ES-I3 (cell line): ENCODE measurements at regions not wholly inside any gene's neighbourhood (a gene's known extent, or its start where the extent isn't known, plus 50 kb on each side); places are given as distances from the start of the nearest gene placed in this dataset.
"Not testable (repeated sequence)": the region's sequence is repeated elsewhere in the genome, so short reads cannot be mapped to it uniquely, and the experiment has no call there.

ENCODE experiments used
- H3K36me3 ChIP-seq: 2 replicates; pipeline ENCODE4 v1.6.1; 2013; ENCODE audit warnings: mild to moderate bottlenecking, low read length, control low read depth, moderate library complexity; ENCODE audit not compliant: insufficient read depth
- H3K4me1 ChIP-seq: 2 replicates; pipeline ENCODE4 v1.6.1; 2013; ENCODE audit warnings: mild to moderate bottlenecking, control low read depth, low read length; ENCODE audit not compliant: insufficient read depth
- H3K9ac ChIP-seq: 2 replicates; pipeline ENCODE4 v1.6.1; 2013; ENCODE audit warnings: low read depth, mild to moderate bottlenecking, low read length, moderate library complexity
- H3K9me3 ChIP-seq: 2 replicates; pipeline ENCODE4 v1.6.1; 2013; ENCODE audit warnings: mild to moderate bottlenecking, low read length, moderate library complexity; ENCODE audit not compliant: control insufficient read depth, insufficient read depth

GRCh38 chr1:61028136-61028535, 54.2 kb upstream of the NFIA start:
- H3K4me1 ChIP-seq: no peaks in the 10 kb centered on the region

DNA sequence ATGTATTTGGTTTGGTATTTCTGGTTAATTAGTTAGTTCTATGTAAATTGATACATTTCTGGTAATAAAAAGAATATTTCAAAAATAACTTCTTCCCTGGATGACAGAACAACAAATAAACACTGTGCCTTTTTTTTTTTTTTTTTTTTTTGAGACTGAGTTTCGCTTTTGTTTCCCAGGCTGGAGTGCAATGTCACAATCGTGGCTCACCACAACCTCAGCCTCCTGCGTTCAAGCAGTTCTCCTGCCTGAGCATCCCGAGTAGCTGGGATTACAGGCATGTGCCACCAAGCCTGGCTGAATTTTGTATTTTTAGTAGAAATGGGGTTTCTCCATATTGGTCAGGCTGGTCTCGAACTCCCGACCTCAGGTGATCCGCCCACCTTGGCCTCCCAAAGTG, 64.3 kb upstream of the NFIA start:
- H3K4me1 ChIP-seq, H3K36me3 ChIP-seq, H3K9ac ChIP-seq, H3K9me3 ChIP-seq: not testable (repeated sequence)

More at GRCh38 chr1:61028136-61028535, 54.2 kb upstream of the NFIA start:
- H3K9ac ChIP-seq: no peak overlapping the region
- H3K9me3 ChIP-seq: no peaks in the 10 kb centered on the region
- H3K36me3 ChIP-seq: no peaks in the 10 kb centered on the region

GRCh38 chr1:61017651-61018050, 64.7 kb upstream of the NFIA start:
- Histone ChIP-seq H3K4me1 (0 out of 2 replicates have a peak, but pooled peaks cover 9% of the 10 kb centered on the region), H3K36me3 (no peaks in the 10 kb centered on the region), H3K9me3 (no peaks in the 10 kb centered on the region), H3K9ac (no peak overlapping the region)

GRCh38 chr1:61013946-61014667, 68.3 kb upstream of the NFIA start:
- Histone ChIP-seq H3K4me1 (peaks cover 14% of the 10 kb centered on the region; the same call in 1 of the 2 replicates), H3K9ac (no peak overlapping the region), H3K36me3 (no peaks in the 10 kb centered on the region), H3K9me3 (no peaks in the 10 kb centered on the region)

- no peaks in the 10 kb centered on the region for H3K9me3 ChIP-seq
- peaks cover 14% of the 10 kb centered on the region; the same call in 1 of the 2 replicates for H3K4me1 ChIP-seq
- no peaks in the 10 kb centered on the region for H3K36me3 ChIP-seq
- H3K9ac ChIP-seq: no peak overlapping the region
Observed at GRCh38 chr1:61013189-61013945, 69.0 kb upstream of the NFIA start.

GRCh38 chr1:61012341-61012761, 70.0 kb upstream of the NFIA start:
- peaks cover 18% of the 10 kb centered on the region for H3K4me1 ChIP-seq
- no peaks in the 10 kb centered on the region for H3K36me3 ChIP-seq
- no peak overlapping the region for H3K9ac ChIP-seq
- no peaks in the 10 kb centered on the region for H3K9me3 ChIP-seq

- H3K9ac ChIP-seq: no peak overlapping the region
- H3K4me1 ChIP-seq: peaks cover 22% of the 10 kb centered on the region
- no peaks in the 10 kb centered on the region for H3K9me3 ChIP-seq
- H3K36me3 ChIP-seq: no peaks in the 10 kb centered on the region
Observed at GRCh38 chr1:61011561-61012263, 70.6 kb upstream of the NFIA start.

- Histone ChIP-seq H3K9me3 (no peaks in the 10 kb centered on the region), H3K9ac (no peak overlapping the region), H3K36me3 (no peaks in the 10 kb centered on the region), H3K4me1 (peaks cover 34% of the 10 kb centered on the region)
Observed at GRCh38 chr1:61007534-61008364, 74.6 kb upstream of the NFIA start.

GRCh38 chr1:61005614-61006580, 76.5 kb upstream of the NFIA start:
- Histone ChIP-seq H3K36me3 (no peaks in the 10 kb centered on the region), H3K9me3 (no peaks in the 10 kb centered on the region), H3K9ac (no peak overlapping the region; the same call in none of the 2 replicates), H3K4me1 (peaks cover 28% of the 10 kb centered on the region)

DNA sequence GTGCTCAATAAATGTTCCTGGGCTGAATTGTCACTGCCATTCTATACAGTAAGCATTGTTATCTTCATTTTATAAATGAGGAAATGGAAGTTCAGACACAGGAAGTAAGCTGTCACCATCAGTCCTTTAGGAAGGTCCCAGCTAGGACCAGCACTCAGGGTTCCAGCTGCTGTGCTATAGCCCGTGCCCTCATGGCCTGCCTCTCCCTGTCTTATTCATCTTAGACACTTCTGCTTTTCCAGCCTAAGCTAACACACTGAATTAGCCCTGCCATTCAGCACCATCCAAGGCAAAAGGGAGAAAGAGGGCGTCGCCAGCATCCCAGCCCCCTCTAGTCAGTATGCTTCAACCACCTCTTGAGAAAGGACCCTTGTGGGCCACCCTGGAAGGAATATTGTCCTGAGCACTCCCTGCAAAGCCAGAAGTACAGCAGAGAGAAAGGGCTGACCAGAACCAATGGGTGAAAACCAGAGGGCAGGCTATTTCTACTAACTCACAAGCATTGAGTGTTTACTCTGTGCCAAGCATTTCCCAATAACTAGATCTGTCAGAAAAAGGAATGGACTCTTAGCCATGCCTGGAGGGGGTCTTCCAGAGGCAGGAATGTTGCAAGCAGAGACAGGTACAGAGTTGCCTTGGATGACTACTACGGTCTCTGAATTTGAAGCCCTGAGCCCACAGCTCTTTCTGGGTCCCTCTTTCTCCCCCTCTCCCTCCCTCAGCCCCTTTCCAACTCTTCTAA, 77.9 kb upstream of the NFIA start:
- peaks cover 28% of the 10 kb centered on the region for H3K4me1 ChIP-seq
- H3K9ac ChIP-seq: no peak overlapping the region
- no peaks in the 10 kb centered on the region for H3K9me3 ChIP-seq
- H3K36me3 ChIP-seq: no peaks in the 10 kb centered on the region

GRCh38 chr1:61000327-61000726, 82.0 kb upstream of the NFIA start:
- Histone ChIP-seq H3K36me3 (no peaks in the 10 kb centered on the region), H3K4me1 (peaks cover 11% of the 10 kb centered on the region; the same call in 1 of the 2 replicates), H3K9me3 (no peaks in the 10 kb centered on the region), H3K9ac (no peak overlapping the region)

DNA sequence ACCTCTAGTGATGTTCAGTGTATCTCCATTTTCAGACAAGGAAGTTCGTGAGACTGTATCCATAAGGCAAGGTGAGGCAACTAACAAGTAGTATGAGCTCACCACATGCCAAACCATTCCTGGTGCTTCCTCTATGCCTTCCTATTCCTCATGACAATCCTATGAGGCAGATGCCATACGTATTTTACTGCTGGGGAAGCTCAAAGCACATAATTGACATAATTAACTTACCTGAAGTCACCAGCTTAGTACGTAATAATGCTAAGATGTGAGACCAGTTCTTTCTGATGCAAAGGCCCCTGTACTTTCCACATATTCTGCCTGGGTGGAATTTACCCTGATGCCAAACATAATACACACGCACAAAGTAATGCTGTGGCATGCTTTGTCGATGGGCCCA, 83.6 kb upstream of the NFIA start:
- Histone ChIP-seq H3K36me3 (no peaks in the 10 kb centered on the region), H3K9me3 (no peaks in the 10 kb centered on the region), H3K9ac (no peak overlapping the region), H3K4me1 (no peaks in the 10 kb centered on the region; the same call in 1 of the 2 replicates)
